ENCODE measurements at regions not wholly inside any gene's neighbourhood (a gene's known extent, or its start where the extent isn't known, plus 50 kb on each side); places are given as distances from the start of the nearest gene placed in this dataset.

GRCh38 chr5:125538469-125538868 is 792.0 kb upstream of the ZNF608 start:
- no peak for TF ChIP-seq CTCF (conservative IDR thresholded peaks at IDR 0.05; ENCODE audit: low read length)
- TF ChIP-seq EZH2phosphoT487 (IDR thresholded peaks at IDR 0.05; ENCODE audit: borderline replicate concordance, low read depth, low read length), result no peak
